Right lobe of liver (tissue), 6 donors: ENCODE measurements at regions not wholly inside any gene's neighbourhood (a gene's known extent, or its start where the extent isn't known, plus 50 kb on each side); places are given as distances from the start of the nearest gene placed in this dataset.

Source experiments
- ATAC-seq, 4 donors: fragments of 200-7000 bp; cut with Tn5 transposase; one replicate each; pipeline ENCODE4 v1.9.1; 2020; ENCODE audit warnings: mild to moderate bottlenecking in 4 of 4, moderate library complexity in 4 of 4
- DNase-seq, 3 donors: peaks; one replicate each; pipeline ENCODE4 v3.0.0-alpha.2; 2020
- H3K27ac ChIP-seq, 3 donors: fragments of 200-600 bp; one replicate each; pipeline ENCODE4 v1.8.0; 2022
- H3K27me3 ChIP-seq, 2 donors: fragments of 200-600 bp; one replicate each; pipeline ENCODE4 v1.8.0; 2022
- H3K36me3 ChIP-seq, 4 donors: fragments of 200-600 bp; sonication (generic) in 1 of 4; one replicate each; pipeline versions ENCODE4 v1.5.1 to v1.8.0; 2017 to 2022; ENCODE audit warnings: control low read depth in 1 of 4
- H3K4me1 ChIP-seq, 4 donors: fragments of 200-600 bp; sonication (generic) in 1 of 4; one replicate each; pipeline versions ENCODE4 v1.5.1 to v1.8.0; 2017 to 2022; ENCODE audit warnings: control low read depth in 1 of 4
- H3K4me3 ChIP-seq, 3 donors: fragments of 200-600 bp; one replicate each; pipeline ENCODE4 v1.8.0; 2022
- H3K9me3 ChIP-seq, 4 donors: fragments of 200-600 bp; sonication (generic) in 1 of 4; one replicate each; pipeline versions ENCODE4 v1.5.1 to v1.8.0; 2017 to 2022; ENCODE audit warnings: control low read depth in 1 of 4
- POLR2A ChIP-seq: fragments of 450-650 bp; IDR thresholded peaks from one replicate; pipeline ENCODE4 v1.6.1; 2017; ENCODE audit warnings: antibody characterized with exemption, mild to moderate bottlenecking
- WGBS: methylation state at CpG from one replicate; pipeline ENCODE4 v1.1.6; 2018; ENCODE audit warnings: low coverage, low lambda C conversion rate; ENCODE audit not compliant: insufficient coverage; ENCODE audit errors: missing lambda C conversion rate; 5-methylcytosine and 5-hydroxymethylcytosine counted together
- intact Hi-C, 2 donors: fragments of 100-400 bp; cut with DNase I; formaldehyde crosslinking; loops; one replicate each; pipeline versions ENCODE4 v1.11.2 to v1.14.1; 2022
- TF ChIP-seq, protein P1 (sequence below), 4 donors: fragments of 200-600 bp in 3 of 4; fragments of 450-650 bp in 1 of 4; IDR thresholded peaks; one replicate each; pipeline versions ENCODE4 v1.5.1 to v1.8.0; 2016 to 2022; ENCODE audit warnings: antibody characterized with exemption in 4 of 4, mild to moderate bottlenecking in 2 of 4
- donor health status: DM: no; HTN: yes; CAD: no.
- donor health status: DM: no; HTN: no; CAD: no.
- donor health status: DM: no; HTN: no; CAD: no.
- donor health status: DM: no; HTN: yes; CAD: no.
- donor health status: DM: no; HTN: yes; CAD: no.

DNA sequence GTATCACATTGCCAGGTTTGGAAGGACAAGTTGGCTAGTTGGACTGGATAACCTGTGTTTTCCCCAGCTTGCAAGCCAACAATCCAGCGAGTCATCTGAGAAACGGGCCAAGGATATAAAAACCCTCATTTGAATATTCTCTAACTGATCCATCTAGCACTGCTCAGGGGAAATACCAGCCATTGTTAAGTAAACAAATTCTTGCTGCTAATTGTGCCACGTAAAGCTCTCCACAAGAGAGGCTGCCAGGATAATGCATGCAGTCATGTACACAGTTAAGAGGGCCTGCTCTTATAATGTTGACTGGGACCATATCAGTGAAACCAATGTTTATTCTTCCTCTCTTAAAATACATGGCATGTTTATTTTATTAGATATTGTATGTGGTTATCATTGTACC is 663.2 kb upstream of the SGCG start:
- no peaks in the 10 kb centered on the region for H3K9me3 ChIP-seq
- ATAC-seq, result no peak
- 25% methylated on average over 3 of the region's 3 CpGs for WGBS
- no peak overlapping the region for H3K4me3 ChIP-seq
- H3K27ac ChIP-seq, result no peak overlapping the region
- intact Hi-C loops, result no loop called here
- no peak for DNase-seq
- TF ChIP-seq, protein P1, sequence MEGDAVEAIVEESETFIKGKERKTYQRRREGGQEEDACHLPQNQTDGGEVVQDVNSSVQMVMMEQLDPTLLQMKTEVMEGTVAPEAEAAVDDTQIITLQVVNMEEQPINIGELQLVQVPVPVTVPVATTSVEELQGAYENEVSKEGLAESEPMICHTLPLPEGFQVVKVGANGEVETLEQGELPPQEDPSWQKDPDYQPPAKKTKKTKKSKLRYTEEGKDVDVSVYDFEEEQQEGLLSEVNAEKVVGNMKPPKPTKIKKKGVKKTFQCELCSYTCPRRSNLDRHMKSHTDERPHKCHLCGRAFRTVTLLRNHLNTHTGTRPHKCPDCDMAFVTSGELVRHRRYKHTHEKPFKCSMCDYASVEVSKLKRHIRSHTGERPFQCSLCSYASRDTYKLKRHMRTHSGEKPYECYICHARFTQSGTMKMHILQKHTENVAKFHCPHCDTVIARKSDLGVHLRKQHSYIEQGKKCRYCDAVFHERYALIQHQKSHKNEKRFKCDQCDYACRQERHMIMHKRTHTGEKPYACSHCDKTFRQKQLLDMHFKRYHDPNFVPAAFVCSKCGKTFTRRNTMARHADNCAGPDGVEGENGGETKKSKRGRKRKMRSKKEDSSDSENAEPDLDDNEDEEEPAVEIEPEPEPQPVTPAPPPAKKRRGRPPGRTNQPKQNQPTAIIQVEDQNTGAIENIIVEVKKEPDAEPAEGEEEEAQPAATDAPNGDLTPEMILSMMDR (IDR thresholded peaks at IDR 0.05), result no peak
- TF ChIP-seq POLR2A, result no peak
- H3K4me1 ChIP-seq, result no peaks in the 10 kb centered on the region
- no peaks in the 10 kb centered on the region for H3K27me3 ChIP-seq
- no peaks in the 10 kb centered on the region for H3K36me3 ChIP-seq

DNA sequence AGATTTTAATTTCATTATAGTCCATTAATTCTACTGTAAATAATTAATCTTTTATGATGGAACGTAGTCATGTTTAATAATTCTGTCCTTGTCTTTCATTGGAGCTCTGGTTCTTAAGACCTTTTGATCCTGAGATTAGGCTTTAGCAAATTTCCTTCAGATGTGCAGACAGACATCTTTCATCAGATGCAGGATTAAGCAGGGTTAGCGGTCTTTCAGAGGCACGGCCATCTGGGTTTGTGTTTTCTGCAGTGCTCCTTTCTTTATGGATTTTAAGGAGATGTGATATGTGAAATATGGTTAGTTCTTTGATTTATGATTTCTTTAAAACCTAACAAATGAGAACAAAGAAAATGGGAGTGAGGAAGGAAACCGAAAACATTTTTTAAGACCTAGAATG is 643.9 kb upstream of the SGCG start:
- TF ChIP-seq POLR2A, result no peak
- TF ChIP-seq, protein P1 (IDR thresholded peaks at IDR 0.05), result no peak
- DNase-seq, result no peak

DNA sequence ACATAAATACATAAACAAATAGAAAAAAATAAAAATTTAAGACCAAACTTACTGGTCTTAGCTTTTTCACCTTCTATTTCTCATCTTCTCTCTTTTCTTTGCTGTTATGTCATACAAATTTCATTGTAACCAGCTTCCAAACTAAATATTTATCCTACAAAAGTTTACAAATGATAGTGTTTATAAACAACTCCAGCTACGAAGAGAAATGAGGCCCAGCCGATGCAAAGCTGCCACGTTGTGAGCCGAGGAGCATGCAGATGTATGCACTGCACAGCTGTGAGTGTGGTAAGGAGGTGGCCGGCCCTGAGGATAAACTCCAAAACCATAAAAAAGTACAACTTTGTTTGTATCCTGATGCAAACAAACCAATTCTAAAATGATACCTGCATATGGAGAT is 642.4 kb upstream of the SGCG start:
- intact Hi-C loops, result no loop called here
- 44% methylated on average over 5 of the region's 5 CpGs for WGBS

More for the DNA sequence above, 643.9 kb upstream of the SGCG start:
- Histone ChIP-seq H3K27ac (no peak overlapping the region), H3K36me3 (no peaks in the 10 kb centered on the region), H3K9me3 (no peaks in the 10 kb centered on the region), H3K27me3 (no peaks in the 10 kb centered on the region), H3K4me1 (no peaks in the 10 kb centered on the region), H3K4me3 (no peak overlapping the region)
- WGBS, result 45% methylated on average over 4 of the region's 4 CpGs
- intact Hi-C loops, result no loop called here
- no peak for ATAC-seq

DNA sequence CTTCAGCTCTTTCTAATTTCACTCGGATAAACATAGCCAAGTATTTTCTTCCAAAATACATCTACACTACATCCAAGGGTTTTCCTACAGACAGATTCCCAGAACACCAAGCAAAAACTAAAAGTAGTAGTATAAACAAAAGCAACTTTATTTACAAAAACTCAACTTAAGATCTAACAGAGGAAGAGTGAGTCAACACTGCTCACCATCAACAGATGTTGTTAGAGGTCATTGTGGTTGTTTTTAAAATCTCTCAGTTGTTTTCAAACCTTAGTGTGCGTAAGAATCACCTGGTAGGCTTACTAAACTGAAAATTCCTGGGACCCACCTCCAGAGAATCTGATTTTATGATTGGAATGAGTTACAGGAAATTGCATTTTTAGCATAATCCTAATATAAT is 631.7 kb upstream of the SGCG start:
- Histone ChIP-seq H3K9me3 (no peaks in the 10 kb centered on the region), H3K4me1 (no peaks in the 10 kb centered on the region), H3K27ac (no peak overlapping the region), H3K4me3 (no peak overlapping the region), H3K27me3 (no peaks in the 10 kb centered on the region), H3K36me3 (no peaks in the 10 kb centered on the region)
- intact Hi-C loops, result no loop called here
- DNase-seq (no peak), ATAC-seq (no peak)
- TF ChIP-seq, protein P1 (IDR thresholded peaks at IDR 0.05), result no peak
- TF ChIP-seq POLR2A, result no peak
- 49% methylated on average over 2 of the region's 2 CpGs for WGBS

More for the DNA sequence above, 642.4 kb upstream of the SGCG start:
- no peak for DNase-seq
- no peaks in the 10 kb centered on the region for H3K4me1 ChIP-seq
- H3K9me3 ChIP-seq, result no peaks in the 10 kb centered on the region
- H3K36me3 ChIP-seq, result no peaks in the 10 kb centered on the region
- no peak overlapping the region for H3K4me3 ChIP-seq
- no peak overlapping the region for H3K27ac ChIP-seq
- no peaks in the 10 kb centered on the region for H3K27me3 ChIP-seq
- TF ChIP-seq, protein P1 (IDR thresholded peaks at IDR 0.05), result no peak
- no peak for TF ChIP-seq POLR2A
- ATAC-seq, result no peak

DNA sequence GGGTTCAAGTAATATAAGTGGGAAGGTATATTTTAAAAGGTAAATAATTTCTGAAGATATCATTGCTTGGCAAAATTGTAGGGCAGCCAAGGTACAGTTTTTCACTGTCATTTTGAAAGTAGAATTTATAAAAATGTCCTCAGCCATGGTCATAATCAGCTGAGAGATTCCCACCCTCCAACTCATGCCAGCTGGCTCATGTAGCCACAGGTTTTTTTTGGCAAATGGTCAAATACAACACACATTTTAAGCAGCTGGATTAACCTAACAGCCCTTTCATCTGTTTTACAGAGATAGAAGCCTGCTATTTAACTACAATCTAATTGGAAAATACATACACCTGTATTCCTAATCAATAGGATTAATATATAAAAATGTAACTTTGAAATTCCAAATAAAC is 619.2 kb upstream of the SGCG start:
- TF ChIP-seq POLR2A, result no peak
- no peak overlapping the region for H3K4me3 ChIP-seq
- H3K9me3 ChIP-seq, result peaks cover 0 to 8% (median 0%) of the 10 kb centered on the region in 4 donors
- intact Hi-C loops, result no loop called here
- H3K4me1 ChIP-seq, result no peaks in the 10 kb centered on the region
- DNase-seq, result no peak
- H3K27me3 ChIP-seq, result no peaks in the 10 kb centered on the region
- no peak for ATAC-seq
- H3K36me3 ChIP-seq, result no peaks in the 10 kb centered on the region
- H3K27ac ChIP-seq, result no peak overlapping the region
